HL-60 (cell line): ENCODE measurements at regions not wholly inside any gene's neighbourhood (a gene's known extent, or its start where the extent isn't known, plus 50 kb on each side); places are given as distances from the start of the nearest gene placed in this dataset.
"Not testable (repeated sequence)": the region's sequence is repeated elsewhere in the genome, so short reads cannot be mapped to it uniquely, and the experiment has no call there.

Experiments used
- DNase-seq, 2 experiments: peaks; one replicate each; pipeline ENCODE4 v3.0.0-alpha.2; 2010 to 2020; ENCODE audit warnings: low read depth in 1 of 2, low spot score in 1 of 2
- H3K27ac ChIP-seq: fragments of 250-450 bp; sonication (Bioruptor Pico); replicated peaks from 2 replicates; pipeline ENCODE4 v1.5.1; 2020; ENCODE audit warnings: mild to moderate bottlenecking, moderate library complexity
- H3K27me3 ChIP-seq: fragments of 250-450 bp; sonication (Bioruptor Pico); 2 replicates; pipeline ENCODE4 v1.5.1; 2021; ENCODE audit warnings: mild to moderate bottlenecking, moderate library complexity; ENCODE audit not compliant: insufficient read depth, poor library complexity, severe bottlenecking
- H3K4me3 ChIP-seq: replicated peaks from 2 replicates; pipeline ENCODE4 v1.5.1; 2011; ENCODE audit warnings: mild to moderate bottlenecking, control low read depth, low read length; ENCODE audit not compliant: insufficient read depth
- CTCF ChIP-seq: IDR thresholded peaks from one replicate; pipeline ENCODE4 v1.5.1; 2011; ENCODE audit warnings: low read length, control low read depth, inconsistent platforms; ENCODE audit not compliant: insufficient read depth
- GABPA ChIP-seq: IDR thresholded peaks from 2 replicates; pipeline ENCODE4 v1.6.1; 2012; ENCODE audit warnings: low read depth
- POLR2AphosphoS5 ChIP-seq: IDR thresholded peaks from 2 replicates; pipeline ENCODE4 v1.6.1; 2012; ENCODE audit warnings: low read depth
- REST ChIP-seq: IDR thresholded peaks from 2 replicates; pipeline ENCODE4 v1.6.1; 2012; ENCODE audit warnings: low read depth; ENCODE audit not compliant: insufficient replicate concordance
- SPI1 ChIP-seq: IDR thresholded peaks from 2 replicates; pipeline ENCODE4 v1.6.1; 2012; ENCODE audit warnings: low read depth, mild to moderate bottlenecking, borderline replicate concordance

GRCh38 chr1:70608815-70609214, 197.7 kb downstream of the CTH start:
- no peak for TF ChIP-seq POLR2AphosphoS5
- H3K27ac ChIP-seq: no peak overlapping the region
- no peak overlapping the region for H3K4me3 ChIP-seq
- H3K27me3 ChIP-seq: no peaks in the 10 kb centered on the region
- DNase-seq: no peak

- not testable (repeated sequence) for H3K4me3 ChIP-seq, H3K27ac ChIP-seq, DNase-seq, H3K27me3 ChIP-seq
Measured at GRCh38 chr1:70610164-70610563, 199.1 kb downstream of the CTH start.

- no peak for DNase-seq
- TF ChIP-seq GABPA: no peak
- TF ChIP-seq REST: no peak
- TF ChIP-seq CTCF: no peak
- no peak for TF ChIP-seq POLR2AphosphoS5
- no peak for TF ChIP-seq SPI1
- H3K4me3 ChIP-seq: no peak overlapping the region
- H3K27me3 ChIP-seq: no peaks in the 10 kb centered on the region
- no peak overlapping the region for H3K27ac ChIP-seq
Measured at GRCh38 chr1:70616946-70617345, 205.9 kb downstream of the CTH start.

- DNase-seq: no peak
- no peak overlapping the region for H3K27ac ChIP-seq
- TF ChIP-seq CTCF (no peak), POLR2AphosphoS5 (no peak), GABPA (no peak), REST (no peak), SPI1 (no peak)
- H3K4me3 ChIP-seq: no peak overlapping the region
- H3K27me3 ChIP-seq: no peaks in the 10 kb centered on the region
Measured at GRCh38 chr1:70617728-70618127, 206.7 kb downstream of the CTH start.

GRCh38 chr1:70627910-70628309, 216.8 kb downstream of the CTH start:
- DNase-seq: peak; percentile 22 to 66
- no peaks in the 10 kb centered on the region for H3K27me3 ChIP-seq
- H3K27ac ChIP-seq: no peak overlapping the region
- no peak for TF ChIP-seq SPI1
- no peak for TF ChIP-seq CTCF
- no peak for TF ChIP-seq GABPA
- TF ChIP-seq POLR2AphosphoS5: peak; percentile 73
- TF ChIP-seq REST: no peak
- no peak overlapping the region for H3K4me3 ChIP-seq
